H1 (cell line): ENCODE measurements at regions not wholly inside any gene's neighbourhood (a gene's known extent, or its start where the extent isn't known, plus 50 kb on each side); places are given as distances from the start of the nearest gene placed in this dataset.

ENCODE experiments used
- ATF2 ChIP-seq: IDR thresholded peaks from 2 replicates; pipeline ENCODE4 v1.6.1; 2012; ENCODE audit warnings: low read length, inconsistent platforms

GRCh38 chr12:46124132-46124847 is 133.9 kb upstream of the SCAF11 start (continued):
- TF ChIP-seq ATF2: no peak
- TF ChIP-seq, all 59 proteins: peak for 0
